GM21381 (cell line): ENCODE measurements at regions not wholly inside any gene's neighbourhood (a gene's known extent, or its start where the extent isn't known, plus 50 kb on each side); places are given as distances from the start of the nearest gene placed in this dataset.
"Not testable (repeated sequence)": the region's sequence is repeated elsewhere in the genome, so short reads cannot be mapped to it uniquely, and the experiment has no call there.

ENCODE experiments used
- ATAC-seq: cut with Tn5 transposase; IDR thresholded peaks from one replicate; pipeline ENCODE4 v1.9.1; 2021; ENCODE audit warnings: mild to moderate bottlenecking, moderate library complexity; ENCODE audit not compliant: unreplicated experiment

DNA sequence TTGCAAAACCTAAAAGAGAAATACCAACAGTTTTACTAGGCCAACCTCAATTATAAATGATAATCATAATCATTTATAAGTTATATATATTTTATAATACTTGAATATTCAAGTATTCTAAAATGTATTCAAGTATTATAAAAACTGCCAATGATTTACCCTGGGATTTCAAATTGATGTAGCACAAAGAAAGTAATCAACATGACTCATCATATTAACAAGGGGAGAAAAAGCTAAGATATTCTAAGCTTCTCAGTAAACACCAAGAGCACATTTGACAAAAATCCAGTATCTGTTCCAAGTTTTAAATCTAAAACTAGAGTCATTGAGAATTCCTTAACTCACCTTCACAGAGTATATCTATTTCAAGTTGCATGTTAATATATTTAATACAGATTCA, 56.1 kb downstream of the CAPZA3 start:
- ATAC-seq, result no peak

DNA sequence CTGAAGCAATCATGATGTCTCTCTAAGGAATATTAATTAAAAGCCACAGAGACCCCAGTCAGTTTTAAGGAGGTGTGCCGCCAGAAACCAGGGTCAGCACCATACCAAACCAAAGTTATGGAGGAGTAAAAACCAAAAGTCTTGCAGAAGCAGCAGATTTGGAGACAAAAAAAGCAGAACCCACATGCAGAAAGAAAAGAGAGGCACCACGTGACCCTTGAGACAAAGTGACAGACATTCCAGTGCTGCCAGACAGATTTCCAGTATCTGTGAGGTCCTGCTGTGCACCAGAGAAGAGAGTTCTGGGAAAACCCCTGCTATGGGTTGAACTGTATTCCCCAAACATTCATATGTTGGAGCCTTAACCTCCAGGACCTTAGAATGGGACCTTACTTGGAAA, 59.7 kb downstream of the CAPZA3 start:
- ATAC-seq, result no peak

DNA sequence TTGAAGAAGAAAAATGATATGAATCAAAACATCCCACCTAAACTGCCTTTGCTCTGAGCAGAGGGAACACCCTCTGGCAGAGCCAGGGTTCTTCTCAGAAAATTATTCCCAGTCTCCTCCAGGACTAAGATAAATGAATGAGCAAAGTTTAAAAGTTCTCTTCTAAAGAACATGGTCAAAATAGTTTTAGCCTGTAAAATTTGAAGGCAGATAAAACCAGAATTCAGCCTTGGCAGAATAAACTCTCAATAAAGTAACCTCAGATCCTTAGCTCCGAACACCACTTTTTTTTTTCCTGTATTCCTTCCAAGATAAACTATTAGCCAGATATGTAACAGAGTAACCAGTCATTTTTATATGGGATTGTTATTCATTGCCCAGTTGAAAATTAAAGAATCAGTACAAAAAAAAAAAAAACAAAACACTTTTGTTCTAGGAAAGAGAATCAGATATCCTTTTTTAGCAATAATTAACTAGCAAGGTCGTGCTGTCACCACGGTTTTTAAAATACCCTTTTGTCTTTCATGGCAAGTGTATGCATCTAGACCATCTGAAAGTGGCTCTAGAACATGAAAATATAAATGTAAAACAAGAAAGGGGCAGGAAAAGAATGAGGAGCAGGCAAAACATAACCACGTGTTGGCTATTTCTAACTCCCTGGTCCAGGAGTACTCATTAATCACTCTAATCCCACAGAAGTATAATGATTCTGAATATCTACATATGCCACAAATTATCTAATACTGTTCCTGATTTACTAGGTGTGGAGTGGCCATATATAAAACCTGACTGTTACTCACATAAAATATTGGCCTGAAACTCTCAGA, 60.8 kb downstream of the CAPZA3 start:
- ATAC-seq, result no peak

DNA sequence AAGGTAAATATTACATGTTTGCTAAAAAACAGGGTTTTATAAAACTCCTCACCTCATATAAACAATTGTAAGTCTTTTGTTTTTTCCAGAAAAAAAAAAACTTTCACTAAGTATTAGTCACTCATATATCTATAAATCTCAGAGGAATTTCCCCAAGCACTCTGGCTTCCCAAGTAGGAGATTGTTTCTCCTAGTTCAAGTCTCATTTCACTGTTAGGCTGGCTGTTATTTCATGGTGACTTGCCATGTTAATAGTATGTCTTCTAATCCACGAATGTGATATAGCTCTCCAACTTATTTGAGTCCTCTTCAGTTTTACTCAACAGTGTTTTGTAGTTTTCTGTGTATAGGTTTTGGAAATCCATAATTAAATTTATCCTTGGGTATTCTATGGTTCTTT, 61.6 kb downstream of the CAPZA3 start:
- no peak for ATAC-seq

DNA sequence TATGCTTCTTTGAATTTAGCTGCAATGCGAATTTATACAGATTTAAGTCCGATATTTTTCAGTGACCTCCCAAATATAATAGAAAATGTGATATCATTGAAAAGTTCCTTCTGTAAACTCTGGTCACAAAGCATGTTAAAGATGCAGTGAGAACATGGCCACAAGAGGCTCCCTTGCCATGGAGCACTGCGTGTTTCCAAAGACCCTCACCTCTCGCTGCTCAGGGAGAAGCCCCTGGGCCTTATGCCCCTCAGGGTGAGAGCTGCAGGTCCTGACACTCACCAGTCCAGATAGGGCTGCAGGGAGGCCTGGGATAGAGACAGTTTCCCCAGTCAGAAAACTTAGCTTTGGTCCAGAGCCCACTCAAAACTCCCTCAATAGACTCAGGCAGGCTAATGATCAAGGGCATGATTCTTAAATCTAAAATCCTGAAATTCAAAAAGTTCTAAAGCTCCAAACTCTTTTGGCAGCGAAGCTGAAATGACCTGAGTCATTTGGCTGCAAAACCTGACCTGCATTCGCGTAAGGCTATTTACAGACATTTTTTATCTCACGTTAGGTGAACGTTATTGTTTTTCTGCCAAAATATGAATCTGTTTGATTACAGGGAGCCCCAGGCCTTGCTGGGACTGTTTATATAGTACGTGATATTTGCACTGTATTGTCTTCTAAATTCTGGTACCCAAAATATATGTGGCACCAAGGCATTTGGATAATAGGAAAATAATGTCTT, 67.8 kb downstream of the CAPZA3 start:
- no peak for ATAC-seq

DNA sequence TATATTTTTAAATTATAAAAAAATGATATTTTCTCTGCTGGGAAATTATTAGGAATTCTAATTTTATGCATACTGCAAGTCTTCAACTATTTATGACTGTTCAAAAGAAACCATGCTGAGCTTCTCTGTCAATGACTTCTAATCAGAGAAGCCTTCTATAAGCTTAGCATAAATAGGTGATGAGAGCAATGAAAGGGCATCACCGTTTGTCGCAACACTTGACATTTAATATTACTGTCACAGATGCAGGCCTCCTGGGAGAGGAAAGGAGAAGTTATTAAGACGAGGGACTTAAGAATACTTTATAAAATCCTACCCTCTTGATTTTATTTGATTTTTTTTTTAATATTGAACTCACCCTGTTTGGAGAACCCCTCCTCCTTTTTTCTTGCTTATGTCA, 69.8 kb downstream of the CAPZA3 start:
- ATAC-seq, result no peak

DNA sequence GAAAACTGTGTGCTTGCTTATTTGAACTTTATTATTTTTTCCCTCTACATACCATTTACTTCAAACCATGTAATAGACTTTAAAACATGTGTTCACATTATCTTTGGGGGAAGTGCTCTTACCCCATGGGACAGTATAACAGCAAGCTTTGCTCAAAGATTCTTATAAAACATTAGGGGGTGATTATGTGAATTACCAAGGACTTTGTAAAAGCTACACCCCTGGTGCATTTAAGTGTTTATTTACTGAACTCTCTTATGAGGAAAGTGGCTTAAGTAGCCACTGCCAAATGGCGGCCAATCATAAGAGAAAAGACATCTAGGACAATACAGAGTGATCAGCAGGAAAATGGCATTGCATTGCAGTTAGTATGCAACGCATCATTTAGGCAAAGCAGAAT, 70.3 kb downstream of the CAPZA3 start:
- ATAC-seq, result no peak

DNA sequence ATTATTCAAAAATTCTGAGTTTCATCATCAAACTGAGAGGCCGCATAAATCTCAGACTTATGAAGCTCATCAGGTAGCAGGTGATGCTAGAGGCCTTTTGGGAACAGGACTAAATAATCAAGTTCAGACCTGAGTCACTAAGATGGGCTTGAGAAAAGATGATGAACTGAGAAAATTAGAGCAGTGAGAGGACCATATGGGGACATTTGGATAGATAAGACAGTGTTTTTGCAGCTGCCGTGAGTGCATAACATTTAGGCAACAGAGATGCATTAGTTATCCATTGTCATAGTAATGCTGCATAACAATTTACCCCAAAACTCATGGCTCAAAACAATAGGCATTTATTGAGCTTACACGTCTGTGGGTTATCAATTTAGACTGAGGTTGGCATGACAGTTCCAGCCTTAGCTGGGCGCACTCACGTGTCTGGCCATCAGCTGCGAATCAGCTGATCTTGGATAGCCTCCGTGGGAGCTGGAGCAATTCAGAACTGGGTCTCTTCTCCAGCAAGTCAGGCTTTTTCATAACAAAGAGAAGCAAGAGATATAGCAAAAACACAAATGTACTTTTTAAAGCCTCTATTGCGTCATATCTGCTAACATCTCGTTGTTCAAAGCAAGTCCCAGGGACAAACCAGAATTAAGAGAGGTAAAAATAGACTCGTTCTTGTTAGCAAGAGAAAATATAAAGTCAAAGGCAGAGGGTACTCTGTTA, 72.8 kb downstream of the CAPZA3 start:
- ATAC-seq, result no peak

DNA sequence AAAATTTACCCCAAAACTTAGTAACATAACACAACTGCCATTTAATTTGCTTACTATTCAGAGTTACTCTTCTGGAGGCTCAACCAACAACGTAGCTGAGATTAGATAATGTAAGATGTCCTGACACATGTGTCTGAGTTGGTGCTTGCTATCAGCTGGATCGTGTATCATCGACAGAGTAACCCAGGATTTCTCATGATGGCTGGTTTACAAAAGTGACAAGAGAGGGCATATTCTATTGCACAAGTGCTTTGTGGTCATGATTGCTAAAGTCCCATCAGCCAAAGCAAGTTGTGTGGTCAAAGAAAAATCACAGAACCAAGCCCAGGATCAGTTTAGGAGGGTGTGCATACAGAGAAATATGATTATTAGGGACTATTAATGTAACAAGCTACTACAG, 73.4 kb downstream of the CAPZA3 start:
- no peak for ATAC-seq

DNA sequence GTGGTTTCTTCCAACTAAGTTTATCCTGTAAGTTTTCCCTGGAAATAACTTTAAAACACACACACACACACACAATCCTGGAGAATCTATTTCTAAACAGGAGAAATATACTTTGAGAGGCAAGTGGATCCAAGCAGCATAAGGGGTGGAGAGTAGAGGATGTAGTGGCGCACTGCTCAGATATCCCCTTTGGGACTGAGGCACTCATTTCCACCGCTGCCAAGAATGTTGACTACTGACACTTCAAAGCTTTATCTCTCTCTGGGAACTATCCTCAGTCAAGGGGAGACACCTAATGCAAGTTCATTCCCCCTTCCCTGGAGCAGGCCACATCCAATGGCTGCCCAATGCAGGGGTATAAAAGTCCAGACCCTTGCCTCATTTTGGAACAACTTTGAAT, 75.8 kb downstream of the CAPZA3 start:
- no peak for ATAC-seq

DNA sequence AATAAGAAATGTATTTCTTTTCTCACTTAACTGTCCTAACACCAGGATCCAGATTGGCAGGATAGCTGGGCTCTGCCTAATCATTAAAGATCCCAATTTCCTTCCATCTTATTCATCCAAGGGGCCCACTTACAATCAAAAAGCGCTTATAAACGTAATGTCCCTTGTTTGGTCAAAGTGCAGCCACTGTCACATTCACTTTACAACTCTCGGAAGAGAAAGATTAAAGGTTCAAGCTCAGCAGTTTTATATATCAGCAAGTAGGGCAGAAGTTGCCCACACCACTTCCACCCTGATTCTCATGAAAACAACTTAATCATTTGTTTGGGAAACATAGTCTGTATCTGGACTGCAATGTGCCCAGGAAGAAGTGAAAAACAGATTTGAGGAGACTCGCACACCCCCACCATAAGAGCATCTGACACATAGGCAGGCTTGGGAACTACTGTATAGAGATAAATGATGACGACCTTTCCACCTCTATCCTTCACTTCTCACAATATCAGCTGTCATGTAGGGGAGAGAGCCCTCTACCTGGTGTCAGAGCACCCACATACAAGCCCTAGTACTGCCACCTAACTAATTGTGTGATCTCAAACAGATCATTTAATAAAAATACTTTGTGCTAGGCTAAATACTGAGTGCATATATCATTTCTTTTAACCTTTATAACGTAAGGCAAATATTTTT, 80.8 kb downstream of the CAPZA3 start:
- ATAC-seq, result no peak

DNA sequence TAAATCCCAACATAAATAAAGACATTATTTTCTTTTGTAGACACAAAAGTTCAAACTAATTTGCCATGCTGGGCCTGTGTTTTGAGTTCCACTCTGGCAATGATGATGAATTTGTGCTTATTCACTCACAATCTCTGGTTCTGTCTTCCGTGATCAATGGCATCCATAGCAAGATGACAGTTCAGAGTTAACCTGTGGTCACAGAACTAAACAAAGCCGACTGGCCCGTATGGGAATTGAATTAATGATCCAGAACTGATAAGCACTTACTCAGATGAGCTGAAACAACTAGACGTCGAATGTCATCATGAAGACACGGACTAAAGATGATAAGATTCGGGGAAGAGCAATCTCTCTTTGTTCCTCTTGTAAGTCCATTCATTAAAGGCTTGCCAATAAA, 81.6 kb downstream of the CAPZA3 start:
- ATAC-seq, result no peak

DNA sequence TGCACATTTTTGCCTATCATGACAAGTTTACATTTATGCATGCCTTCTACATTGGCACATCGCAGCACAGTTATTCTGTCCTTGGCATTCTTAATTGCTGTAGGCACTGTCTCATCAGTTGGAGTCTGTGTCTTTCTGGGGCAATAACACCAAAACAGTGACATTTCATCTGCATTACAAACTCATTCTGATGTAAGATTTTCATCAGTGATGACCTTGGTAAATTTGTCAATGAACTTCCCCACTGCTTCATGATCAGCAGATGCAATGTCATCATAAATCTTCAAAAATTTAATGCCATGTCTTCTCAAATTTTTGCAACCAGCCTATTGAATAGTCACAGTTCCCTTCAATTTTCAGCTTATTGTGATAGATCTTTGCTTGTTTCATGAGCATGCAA, 85.5 kb downstream of the CAPZA3 start:
- no peak for ATAC-seq

DNA sequence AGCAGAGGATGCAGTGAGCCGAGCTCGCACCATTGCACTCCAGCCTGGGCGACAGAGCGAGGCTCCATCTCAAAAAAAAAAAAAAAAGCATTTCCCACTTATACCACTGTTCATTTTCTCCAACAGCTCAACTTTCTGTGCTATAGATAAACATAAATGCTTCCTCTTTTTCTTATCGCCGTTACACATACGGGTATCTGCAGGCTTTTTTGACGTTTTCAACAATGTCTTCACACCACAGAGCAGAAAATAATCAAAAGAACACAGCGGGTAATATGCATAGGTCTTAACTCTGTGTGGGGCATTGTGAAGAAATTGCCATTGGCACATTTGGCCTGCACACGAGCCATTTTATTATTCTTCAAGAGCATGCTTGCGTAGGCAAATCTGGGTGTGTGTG, 86.4 kb downstream of the CAPZA3 start:
- ATAC-seq, result no peak

DNA sequence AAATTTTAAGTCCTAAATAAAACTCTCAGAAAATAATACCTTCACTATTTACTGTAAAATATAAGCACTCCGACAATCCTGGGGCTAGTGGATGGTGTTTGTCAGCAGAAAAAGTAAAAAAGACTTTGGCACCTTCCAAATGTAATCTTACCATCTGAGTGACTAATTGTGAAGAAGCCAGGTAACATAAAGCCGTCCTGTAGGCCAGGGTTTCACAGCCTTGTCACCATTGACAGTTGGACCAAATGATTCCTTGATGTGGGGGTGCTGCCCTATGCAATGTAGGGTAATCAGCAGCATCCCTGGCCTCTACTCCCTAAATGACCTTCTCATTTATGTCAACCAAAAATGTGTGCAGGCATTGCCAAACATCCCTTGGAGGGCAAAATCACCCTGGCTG, 87.2 kb downstream of the CAPZA3 start:
- no peak for ATAC-seq

DNA sequence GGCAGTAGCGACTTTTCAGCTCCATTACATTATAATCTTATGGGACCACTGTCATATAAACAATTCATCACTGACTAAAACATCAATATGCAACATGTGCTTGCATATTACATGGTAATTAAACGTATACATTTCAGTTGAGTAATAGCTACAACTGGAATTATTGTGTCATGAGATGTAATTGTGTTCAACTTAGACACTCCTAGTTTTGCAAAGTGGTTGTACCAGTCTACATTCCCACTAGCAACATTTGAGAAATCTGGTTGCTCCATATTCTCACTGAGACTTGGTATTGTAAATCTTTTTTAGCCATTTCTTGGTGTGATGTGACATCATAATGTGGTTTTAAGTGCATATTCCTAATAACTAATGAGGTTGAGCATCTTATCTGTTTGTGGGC, 90.0 kb downstream of the CAPZA3 start:
- ATAC-seq, result no peak

DNA sequence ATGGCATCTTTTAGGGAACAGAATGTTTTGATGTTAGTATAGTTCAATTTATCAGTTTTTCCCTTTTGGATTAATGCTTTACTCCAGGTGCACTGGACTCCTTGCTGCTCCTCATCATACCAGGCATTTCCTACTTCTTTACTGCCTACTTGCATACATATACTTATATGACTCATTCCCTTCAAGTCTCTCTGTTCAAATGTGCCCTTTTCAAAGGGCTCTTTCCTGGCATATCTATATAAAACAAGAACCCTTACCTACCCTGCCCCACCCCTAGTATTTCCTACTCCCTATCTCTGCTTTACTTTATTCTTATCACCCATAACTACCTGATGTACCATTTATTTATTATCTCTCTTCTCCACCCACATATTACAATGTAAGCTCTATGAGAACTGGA, 90.6 kb downstream of the CAPZA3 start:
- ATAC-seq, result no peak

DNA sequence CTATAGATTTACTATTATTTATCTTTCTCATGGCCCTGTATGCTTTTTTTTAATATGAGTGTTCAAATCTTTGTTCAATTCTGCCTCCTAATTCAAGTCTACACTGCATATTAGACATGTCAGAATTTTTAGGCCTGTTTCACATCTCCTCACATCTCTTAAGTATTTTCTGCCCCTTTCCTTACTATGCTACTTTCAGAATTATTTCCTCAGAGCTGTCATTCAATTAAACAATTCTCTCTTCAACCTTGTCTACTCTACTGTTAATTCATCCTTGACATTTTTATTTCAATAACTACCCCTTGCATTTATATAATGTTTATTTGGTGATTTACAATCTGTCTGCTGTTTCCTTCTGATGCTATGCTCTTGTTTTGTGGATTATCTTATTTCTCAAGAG, 91.1 kb downstream of the CAPZA3 start:
- ATAC-seq, result no peak

DNA sequence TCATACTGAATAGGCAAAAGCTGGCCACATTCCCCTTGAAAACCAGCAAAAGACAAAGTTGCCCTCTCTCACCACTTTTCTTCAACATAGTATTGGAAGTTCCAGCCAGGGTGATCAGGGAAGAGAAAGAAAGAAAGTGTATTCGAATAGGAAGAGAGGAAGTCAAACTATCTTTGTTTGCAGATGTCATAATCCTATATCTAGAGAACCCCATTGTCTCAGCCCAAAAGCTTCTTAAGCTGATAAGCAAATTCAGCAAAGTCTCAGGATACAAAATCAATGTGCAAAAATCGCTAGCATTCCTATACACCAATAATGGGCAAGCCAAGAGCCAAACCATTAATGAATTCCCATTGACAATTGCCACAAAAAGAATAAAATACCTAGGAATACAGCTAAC, 95.0 kb downstream of the CAPZA3 start:
- ATAC-seq, result not testable (repeated sequence)

DNA sequence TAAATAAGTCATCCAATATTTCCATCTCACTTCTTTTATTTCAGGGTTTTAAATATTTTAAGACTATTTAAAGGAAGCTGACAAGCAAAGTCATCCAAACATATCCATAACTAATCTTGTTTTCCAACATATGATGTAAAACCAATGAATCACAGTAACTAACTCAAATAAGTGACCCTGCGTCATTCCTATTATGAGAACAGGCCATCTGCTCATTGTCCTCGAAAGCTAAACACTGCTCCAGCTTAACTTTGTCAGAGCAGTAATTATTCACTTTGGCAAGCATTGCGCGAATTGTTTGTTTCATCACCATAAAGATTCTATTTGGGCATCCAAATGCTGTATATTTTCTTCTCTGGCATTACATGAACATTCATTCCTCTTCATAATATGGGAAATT, 99.1 kb downstream of the CAPZA3 start:
- ATAC-seq, result no peak

DNA sequence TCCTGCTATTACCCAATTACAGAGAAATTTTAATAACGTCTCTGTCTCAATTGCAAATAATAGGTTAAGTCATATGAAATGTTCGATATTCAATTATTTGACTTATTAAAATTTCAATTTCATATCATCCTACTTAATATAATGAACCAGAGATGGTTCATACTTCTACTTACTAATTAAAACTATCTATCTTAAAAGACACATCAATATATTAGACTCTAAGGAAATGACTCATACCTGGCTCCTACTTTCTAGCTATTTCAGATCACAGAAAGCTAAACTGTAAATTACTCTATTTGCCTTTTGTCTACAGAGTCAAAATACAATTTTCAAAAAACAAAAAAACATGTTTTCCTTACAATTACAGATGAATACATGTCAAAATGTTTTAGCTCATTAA, 99.6 kb downstream of the CAPZA3 start:
- no peak for ATAC-seq
